Endothelial cell of umbilical vein (primary cell): ENCODE measurements at regions not wholly inside any gene's neighbourhood (a gene's known extent, or its start where the extent isn't known, plus 50 kb on each side); places are given as distances from the start of the nearest gene placed in this dataset.

Source experiments
- EZH2 ChIP-seq: IDR thresholded peaks from 2 replicates; pipeline ENCODE4 v1.6.1; 2012; ENCODE audit warnings: borderline replicate concordance, low read depth, mild to moderate bottlenecking, moderate library complexity, low read length, inconsistent platforms; ENCODE audit not compliant: severe bottlenecking
- POLR2A ChIP-seq: IDR thresholded peaks from 2 replicates; pipeline ENCODE4 v1.6.1; 2012; ENCODE audit warnings: low read depth, mild to moderate bottlenecking, control low read depth, low read length
- POLR2AphosphoS5 ChIP-seq: IDR thresholded peaks from 2 replicates; pipeline ENCODE4 v1.6.1; 2012; ENCODE audit warnings: low read depth, mild to moderate bottlenecking, control low read depth, low read length, moderate library complexity; ENCODE audit not compliant: insufficient read depth
- TF ChIP-seq, protein P1 (sequence below), 2 donors: IDR thresholded peaks; 1 replicate in 1 of 2; 2 replicates in 1 of 2; pipeline ENCODE4 v1.5.1; 2011; ENCODE audit warnings: low read length in 2 of 2, mild to moderate bottlenecking in 2 of 2, moderate library complexity in 2 of 2, control low read depth in 1 of 2, inconsistent platforms in 1 of 2, low read depth in 1 of 2; ENCODE audit not compliant: insufficient read depth in 1 of 2; ENCODE audit errors: extremely low read depth in 1 of 2

DNA sequence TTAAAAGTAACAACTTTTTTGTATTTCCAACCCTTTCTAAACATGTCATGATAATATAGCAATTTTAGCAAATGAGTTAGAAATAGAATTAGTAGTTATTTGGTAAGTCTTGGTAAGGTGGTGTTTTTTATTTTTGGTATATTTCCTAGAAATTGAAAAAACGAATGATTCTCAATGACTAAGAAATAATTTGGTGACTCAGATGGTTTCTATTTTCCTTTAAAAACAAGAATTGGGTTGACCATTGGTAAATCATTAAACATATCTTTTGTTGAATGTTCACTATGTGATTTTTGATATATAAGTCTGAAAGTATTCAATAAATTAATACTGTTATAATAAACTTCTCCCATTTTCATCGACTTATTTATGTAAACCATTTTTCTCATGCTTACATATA lies 206.2 kb upstream of the BANK1 start:
- TF ChIP-seq EZH2 (no peak), POLR2A (no peak), POLR2AphosphoS5 (no peak)
- TF ChIP-seq, protein P1, sequence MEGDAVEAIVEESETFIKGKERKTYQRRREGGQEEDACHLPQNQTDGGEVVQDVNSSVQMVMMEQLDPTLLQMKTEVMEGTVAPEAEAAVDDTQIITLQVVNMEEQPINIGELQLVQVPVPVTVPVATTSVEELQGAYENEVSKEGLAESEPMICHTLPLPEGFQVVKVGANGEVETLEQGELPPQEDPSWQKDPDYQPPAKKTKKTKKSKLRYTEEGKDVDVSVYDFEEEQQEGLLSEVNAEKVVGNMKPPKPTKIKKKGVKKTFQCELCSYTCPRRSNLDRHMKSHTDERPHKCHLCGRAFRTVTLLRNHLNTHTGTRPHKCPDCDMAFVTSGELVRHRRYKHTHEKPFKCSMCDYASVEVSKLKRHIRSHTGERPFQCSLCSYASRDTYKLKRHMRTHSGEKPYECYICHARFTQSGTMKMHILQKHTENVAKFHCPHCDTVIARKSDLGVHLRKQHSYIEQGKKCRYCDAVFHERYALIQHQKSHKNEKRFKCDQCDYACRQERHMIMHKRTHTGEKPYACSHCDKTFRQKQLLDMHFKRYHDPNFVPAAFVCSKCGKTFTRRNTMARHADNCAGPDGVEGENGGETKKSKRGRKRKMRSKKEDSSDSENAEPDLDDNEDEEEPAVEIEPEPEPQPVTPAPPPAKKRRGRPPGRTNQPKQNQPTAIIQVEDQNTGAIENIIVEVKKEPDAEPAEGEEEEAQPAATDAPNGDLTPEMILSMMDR (IDR thresholded peaks at IDR 0.05; ENCODE audit: extremely low read depth in 1 of 2, insufficient read depth in 1 of 2, low read depth in 1 of 2, low read length in 2 of 2): no peak
